Calu3 (cell line): ENCODE measurements at regions not wholly inside any gene's neighbourhood (a gene's known extent, or its start where the extent isn't known, plus 50 kb on each side); places are given as distances from the start of the nearest gene placed in this dataset.

ENCODE experiments used
- BruUV-seq: library from RNA; stranded (reverse); fragments of 400-500 nt; replicated peaks from 2 replicates; lab custom pipeline; 2021; lab: Mats Ljungman, UMichigan
- CTCF ChIA-PET: fragments of 300-600 bp; sonication (Branson Sonifier 250); formaldehyde crosslinking; loops from one replicate; lab custom pipeline; 2022; ENCODE audit warnings: antibody characterized with exemption; lab: Charles Lee
- DNase-seq: peaks from one replicate; pipeline ENCODE4 v3.0.0; 2022
- H3K27ac Mint-ChIP-seq: one replicate; pipeline ENCODE4 v1.8.0; 2022; ENCODE audit warnings: mixed read lengths; ENCODE audit not compliant: unreplicated experiment
- H3K27me3 Mint-ChIP-seq: one replicate; pipeline ENCODE4 v1.8.0; 2022; ENCODE audit warnings: mixed read lengths; ENCODE audit not compliant: unreplicated experiment
- H3K36me3 Mint-ChIP-seq: one replicate; pipeline ENCODE4 v1.8.0; 2022; ENCODE audit warnings: mild to moderate bottlenecking, moderate library complexity, mixed read lengths; ENCODE audit not compliant: insufficient read depth, unreplicated experiment
- H3K4me1 Mint-ChIP-seq: one replicate; pipeline ENCODE4 v1.8.0; 2022; ENCODE audit warnings: mild to moderate bottlenecking, low read depth, mixed read lengths; ENCODE audit not compliant: unreplicated experiment
- H3K4me3 Mint-ChIP-seq: one replicate; pipeline ENCODE4 v1.8.0; 2022; ENCODE audit warnings: mild to moderate bottlenecking, low read depth, moderate library complexity, mixed read lengths; ENCODE audit not compliant: unreplicated experiment
- H3K9me3 Mint-ChIP-seq: one replicate; pipeline ENCODE4 v1.8.0; 2022; ENCODE audit warnings: low read depth, mixed read lengths; ENCODE audit not compliant: unreplicated experiment
- intact Hi-C: fragments of 100-400 bp; cut with micrococcal nuclease; formaldehyde crosslinking; loops from one replicate; pipeline ENCODE4 v1.10.0; 2022; ENCODE audit not compliant: unreplicated experiment
- TF ChIP-seq, protein P1 (sequence below): fragments of 200-600 bp; IDR thresholded peaks from one replicate; pipeline ENCODE4 v1.8.0; 2022; ENCODE audit warnings: antibody characterized with exemption; ENCODE audit not compliant: unreplicated experiment

DNA sequence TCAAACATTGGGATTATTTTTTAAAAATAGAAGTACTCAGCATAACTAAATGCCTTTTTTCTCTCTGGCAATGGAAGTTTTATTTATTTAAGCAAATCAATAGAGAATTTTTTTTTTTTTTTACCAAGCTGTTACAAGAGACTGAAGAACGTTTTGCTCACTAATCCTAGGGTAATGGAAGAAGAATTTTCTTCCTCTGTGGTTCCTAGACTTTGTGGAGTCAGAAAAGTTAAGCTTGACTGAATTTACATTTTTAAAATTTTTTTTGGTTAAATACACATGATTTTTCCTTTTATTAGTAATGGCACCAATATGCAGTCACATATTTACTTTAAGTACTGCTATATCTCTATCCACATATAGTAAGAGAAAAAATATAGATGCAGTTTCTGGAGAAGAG is 189.8 kb downstream of the PCSK1 start:
- Mint-ChIP-seq H3K27me3 (no peaks in the 10 kb centered on the region), H3K4me3 (no peak overlapping the region), H3K27ac (no peak overlapping the region), H3K36me3 (no peaks in the 10 kb centered on the region), H3K4me1 (no peaks in the 10 kb centered on the region), H3K9me3 (no peaks in the 10 kb centered on the region)
- CTCF ChIA-PET = interaction anchor here (0.7 to 1.1 kb wide), 3 partner anchors 16 to 147 kb away, joined by 3 to 9 read pairs (median 4); no protein-coding TSS in a partner anchor
- no peak for DNase-seq
- no TSS peak for BruUV-seq
- TF ChIP-seq, protein P1, sequence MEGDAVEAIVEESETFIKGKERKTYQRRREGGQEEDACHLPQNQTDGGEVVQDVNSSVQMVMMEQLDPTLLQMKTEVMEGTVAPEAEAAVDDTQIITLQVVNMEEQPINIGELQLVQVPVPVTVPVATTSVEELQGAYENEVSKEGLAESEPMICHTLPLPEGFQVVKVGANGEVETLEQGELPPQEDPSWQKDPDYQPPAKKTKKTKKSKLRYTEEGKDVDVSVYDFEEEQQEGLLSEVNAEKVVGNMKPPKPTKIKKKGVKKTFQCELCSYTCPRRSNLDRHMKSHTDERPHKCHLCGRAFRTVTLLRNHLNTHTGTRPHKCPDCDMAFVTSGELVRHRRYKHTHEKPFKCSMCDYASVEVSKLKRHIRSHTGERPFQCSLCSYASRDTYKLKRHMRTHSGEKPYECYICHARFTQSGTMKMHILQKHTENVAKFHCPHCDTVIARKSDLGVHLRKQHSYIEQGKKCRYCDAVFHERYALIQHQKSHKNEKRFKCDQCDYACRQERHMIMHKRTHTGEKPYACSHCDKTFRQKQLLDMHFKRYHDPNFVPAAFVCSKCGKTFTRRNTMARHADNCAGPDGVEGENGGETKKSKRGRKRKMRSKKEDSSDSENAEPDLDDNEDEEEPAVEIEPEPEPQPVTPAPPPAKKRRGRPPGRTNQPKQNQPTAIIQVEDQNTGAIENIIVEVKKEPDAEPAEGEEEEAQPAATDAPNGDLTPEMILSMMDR = no peak
- intact Hi-C loops = no loop called here

DNA sequence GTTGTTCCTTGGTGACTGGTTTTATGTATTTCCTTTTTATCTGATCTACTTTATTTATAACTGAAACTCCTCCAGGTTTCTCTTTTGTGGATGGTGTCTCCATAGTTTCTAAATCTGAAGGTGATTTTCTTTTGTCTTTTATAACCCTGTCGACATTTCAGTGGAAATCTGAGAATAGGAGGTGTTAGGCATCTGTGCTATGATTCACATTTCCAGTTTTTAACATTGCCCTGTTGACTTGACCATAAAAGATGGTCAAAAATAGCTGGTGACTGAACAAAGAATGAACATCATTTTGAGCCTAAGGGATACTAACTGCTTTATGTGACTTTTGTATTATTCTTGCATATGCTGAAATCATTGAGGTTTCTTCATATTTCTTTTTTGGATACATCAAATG is 190.5 kb downstream of the PCSK1 start:
- intact Hi-C loops = no loop called here
- CTCF ChIA-PET = interaction anchor here (0.7 to 1.1 kb wide), 2 partner anchors 17 to 146 kb away, joined by 3 to 4 read pairs; no protein-coding TSS in a partner anchor
- no peaks in the 10 kb centered on the region for H3K27me3 Mint-ChIP-seq
- no peaks in the 10 kb centered on the region for H3K4me1 Mint-ChIP-seq
- no peaks in the 10 kb centered on the region for H3K9me3 Mint-ChIP-seq
- H3K27ac Mint-ChIP-seq = no peak overlapping the region
- H3K36me3 Mint-ChIP-seq = no peaks in the 10 kb centered on the region
- no peak overlapping the region for H3K4me3 Mint-ChIP-seq
- TF ChIP-seq, protein P1 = no peak
- DNase-seq = no peak
- BruUV-seq = no TSS peak

DNA sequence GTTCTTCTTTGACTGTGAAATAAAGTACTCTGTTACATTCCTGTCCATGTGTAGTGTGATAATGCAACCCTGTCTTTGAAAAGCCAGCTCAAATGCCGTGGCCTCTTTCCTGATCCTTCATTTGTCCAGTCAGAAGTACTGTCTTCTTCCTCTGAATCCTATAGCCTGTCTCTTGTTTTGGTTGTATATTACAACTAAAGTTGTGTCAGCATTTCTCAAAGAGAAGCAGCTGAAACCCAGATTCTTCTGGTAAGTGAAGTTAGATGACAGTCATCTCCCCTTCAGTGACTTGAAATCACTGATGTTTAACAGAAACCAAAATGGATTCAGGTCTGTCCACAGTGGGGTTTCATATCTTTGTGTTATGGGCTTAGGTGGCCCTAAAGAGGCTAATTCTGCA is 196.2 kb downstream of the PCSK1 start:
- no peaks in the 10 kb centered on the region for H3K27me3 Mint-ChIP-seq
- no peak overlapping the region for H3K27ac Mint-ChIP-seq
- BruUV-seq = no TSS peak
- no peaks in the 10 kb centered on the region for H3K9me3 Mint-ChIP-seq
- intact Hi-C loops = no loop called here
- H3K36me3 Mint-ChIP-seq = no peaks in the 10 kb centered on the region
- no peak overlapping the region for H3K4me3 Mint-ChIP-seq
- DNase-seq = no peak
- H3K4me1 Mint-ChIP-seq = no peaks in the 10 kb centered on the region
- TF ChIP-seq, protein P1 = no peak
- CTCF ChIA-PET = no interaction called here

DNA sequence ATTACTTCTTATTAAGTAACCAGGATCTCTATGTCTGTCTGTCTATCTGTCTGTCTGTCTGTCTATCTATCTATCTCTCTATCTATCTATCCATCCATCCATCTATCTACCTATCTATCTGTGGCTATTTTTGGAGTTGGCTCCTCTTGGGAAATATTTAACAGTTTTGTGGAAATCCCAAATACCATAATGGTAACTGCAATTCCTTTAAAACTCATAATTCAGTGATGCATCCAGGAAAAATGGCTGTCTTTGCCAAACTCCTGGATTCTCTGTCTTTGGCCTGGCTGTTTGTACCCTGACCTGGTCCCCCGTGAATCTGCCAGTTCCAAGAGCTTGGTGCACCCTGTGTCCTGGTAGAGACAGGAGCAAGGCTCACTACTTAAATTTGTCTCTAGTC is 197.0 kb downstream of the PCSK1 start:
- intact Hi-C loops = no loop called here
- H3K9me3 Mint-ChIP-seq = peaks cover 2% of the 10 kb centered on the region
- H3K36me3 Mint-ChIP-seq = no peaks in the 10 kb centered on the region
- no peak for DNase-seq
- TF ChIP-seq, protein P1 = no peak
- no peaks in the 10 kb centered on the region for H3K27me3 Mint-ChIP-seq
- no peaks in the 10 kb centered on the region for H3K4me1 Mint-ChIP-seq
- no peak overlapping the region for H3K27ac Mint-ChIP-seq
- H3K4me3 Mint-ChIP-seq = no peak overlapping the region
- CTCF ChIA-PET = no interaction called here
- no TSS peak for BruUV-seq
